Gastrocnemius medialis (tissue), 4 donors: ENCODE measurements at regions not wholly inside any gene's neighbourhood (a gene's known extent, or its start where the extent isn't known, plus 50 kb on each side); places are given as distances from the start of the nearest gene placed in this dataset.

Experiments
- POLR2A ChIP-seq, 2 donors: fragments of 450-650 bp; IDR thresholded peaks; one replicate each; pipeline ENCODE4 v1.6.1; 2017; ENCODE audit warnings: antibody characterized with exemption in 2 of 2, mild to moderate bottlenecking in 2 of 2, moderate library complexity in 2 of 2
- TF ChIP-seq, protein P1 (sequence below), 5 experiments: fragments of 450-650 bp in 3 of 5; fragments of 200-600 bp in 2 of 5; sonication (generic) in 2 of 5; IDR thresholded peaks in 4 of 5; conservative IDR thresholded peaks in 1 of 5; 1 replicate in 4 of 5; 2 replicates in 1 of 5; pipeline ENCODE4 v1.5.1; 2016 to 2019; ENCODE audit warnings: antibody characterized with exemption in 5 of 5, mild to moderate bottlenecking in 3 of 5, moderate library complexity in 3 of 5

DNA sequence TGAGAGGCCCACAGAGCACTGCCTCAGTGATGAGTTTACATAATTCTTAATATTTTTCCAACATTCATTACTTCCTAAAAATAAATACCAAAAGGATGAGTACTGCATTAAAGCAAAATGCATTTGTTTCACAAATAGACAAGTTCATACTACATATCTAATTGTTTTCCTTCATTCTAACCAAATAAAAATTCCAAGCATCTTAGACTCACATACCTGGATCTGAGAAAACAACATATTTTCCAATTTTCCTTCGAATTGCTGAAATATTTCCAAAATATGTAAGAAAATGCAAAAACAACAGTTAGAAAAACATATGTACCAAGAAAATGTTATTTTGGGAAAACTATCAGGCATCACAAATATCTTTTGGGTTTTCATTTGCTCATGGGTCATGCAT is 127.9 kb upstream of the CEP126 start:
- TF ChIP-seq, protein P1, sequence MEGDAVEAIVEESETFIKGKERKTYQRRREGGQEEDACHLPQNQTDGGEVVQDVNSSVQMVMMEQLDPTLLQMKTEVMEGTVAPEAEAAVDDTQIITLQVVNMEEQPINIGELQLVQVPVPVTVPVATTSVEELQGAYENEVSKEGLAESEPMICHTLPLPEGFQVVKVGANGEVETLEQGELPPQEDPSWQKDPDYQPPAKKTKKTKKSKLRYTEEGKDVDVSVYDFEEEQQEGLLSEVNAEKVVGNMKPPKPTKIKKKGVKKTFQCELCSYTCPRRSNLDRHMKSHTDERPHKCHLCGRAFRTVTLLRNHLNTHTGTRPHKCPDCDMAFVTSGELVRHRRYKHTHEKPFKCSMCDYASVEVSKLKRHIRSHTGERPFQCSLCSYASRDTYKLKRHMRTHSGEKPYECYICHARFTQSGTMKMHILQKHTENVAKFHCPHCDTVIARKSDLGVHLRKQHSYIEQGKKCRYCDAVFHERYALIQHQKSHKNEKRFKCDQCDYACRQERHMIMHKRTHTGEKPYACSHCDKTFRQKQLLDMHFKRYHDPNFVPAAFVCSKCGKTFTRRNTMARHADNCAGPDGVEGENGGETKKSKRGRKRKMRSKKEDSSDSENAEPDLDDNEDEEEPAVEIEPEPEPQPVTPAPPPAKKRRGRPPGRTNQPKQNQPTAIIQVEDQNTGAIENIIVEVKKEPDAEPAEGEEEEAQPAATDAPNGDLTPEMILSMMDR (IDR thresholded peaks at IDR 0.05 in 4 of 5, conservative IDR thresholded peaks at IDR 0.05 in 1 of 5) = no peak
- TF ChIP-seq POLR2A (IDR thresholded peaks at IDR 0.05) = no peak
